ENCODE measurements at regions not wholly inside any gene's neighbourhood (a gene's known extent, or its start where the extent isn't known, plus 50 kb on each side); places are given as distances from the start of the nearest gene placed in this dataset.
A peak's percentile ranks its signal among the peaks of the same experiment; 100 is the strongest.

- Mint-ChIP-seq H3K27me3 (ENCODE audit: low read depth) (peaks cover 18% of the 10 kb centered on the region), H3K4me3 (no peak overlapping the region), H3K27ac (peak overlapping the region; percentile 70 to 90 (median 79)), H3K9me3 (peaks cover 7% of the 10 kb centered on the region), H3K4me1 (peaks cover 34% of the 10 kb centered on the region), H3K36me3 (ENCODE audit: low read depth) (no peaks in the 10 kb centered on the region)
- TF ChIP-seq, protein P1, sequence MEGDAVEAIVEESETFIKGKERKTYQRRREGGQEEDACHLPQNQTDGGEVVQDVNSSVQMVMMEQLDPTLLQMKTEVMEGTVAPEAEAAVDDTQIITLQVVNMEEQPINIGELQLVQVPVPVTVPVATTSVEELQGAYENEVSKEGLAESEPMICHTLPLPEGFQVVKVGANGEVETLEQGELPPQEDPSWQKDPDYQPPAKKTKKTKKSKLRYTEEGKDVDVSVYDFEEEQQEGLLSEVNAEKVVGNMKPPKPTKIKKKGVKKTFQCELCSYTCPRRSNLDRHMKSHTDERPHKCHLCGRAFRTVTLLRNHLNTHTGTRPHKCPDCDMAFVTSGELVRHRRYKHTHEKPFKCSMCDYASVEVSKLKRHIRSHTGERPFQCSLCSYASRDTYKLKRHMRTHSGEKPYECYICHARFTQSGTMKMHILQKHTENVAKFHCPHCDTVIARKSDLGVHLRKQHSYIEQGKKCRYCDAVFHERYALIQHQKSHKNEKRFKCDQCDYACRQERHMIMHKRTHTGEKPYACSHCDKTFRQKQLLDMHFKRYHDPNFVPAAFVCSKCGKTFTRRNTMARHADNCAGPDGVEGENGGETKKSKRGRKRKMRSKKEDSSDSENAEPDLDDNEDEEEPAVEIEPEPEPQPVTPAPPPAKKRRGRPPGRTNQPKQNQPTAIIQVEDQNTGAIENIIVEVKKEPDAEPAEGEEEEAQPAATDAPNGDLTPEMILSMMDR (IDR thresholded peaks at IDR 0.05; ENCODE audit: unreplicated experiment in 3 of 3), result no peak
These were observed 67.9 kb downstream of the RHOB start for GRCh38 chr2:20514596-20515269.

DNA sequence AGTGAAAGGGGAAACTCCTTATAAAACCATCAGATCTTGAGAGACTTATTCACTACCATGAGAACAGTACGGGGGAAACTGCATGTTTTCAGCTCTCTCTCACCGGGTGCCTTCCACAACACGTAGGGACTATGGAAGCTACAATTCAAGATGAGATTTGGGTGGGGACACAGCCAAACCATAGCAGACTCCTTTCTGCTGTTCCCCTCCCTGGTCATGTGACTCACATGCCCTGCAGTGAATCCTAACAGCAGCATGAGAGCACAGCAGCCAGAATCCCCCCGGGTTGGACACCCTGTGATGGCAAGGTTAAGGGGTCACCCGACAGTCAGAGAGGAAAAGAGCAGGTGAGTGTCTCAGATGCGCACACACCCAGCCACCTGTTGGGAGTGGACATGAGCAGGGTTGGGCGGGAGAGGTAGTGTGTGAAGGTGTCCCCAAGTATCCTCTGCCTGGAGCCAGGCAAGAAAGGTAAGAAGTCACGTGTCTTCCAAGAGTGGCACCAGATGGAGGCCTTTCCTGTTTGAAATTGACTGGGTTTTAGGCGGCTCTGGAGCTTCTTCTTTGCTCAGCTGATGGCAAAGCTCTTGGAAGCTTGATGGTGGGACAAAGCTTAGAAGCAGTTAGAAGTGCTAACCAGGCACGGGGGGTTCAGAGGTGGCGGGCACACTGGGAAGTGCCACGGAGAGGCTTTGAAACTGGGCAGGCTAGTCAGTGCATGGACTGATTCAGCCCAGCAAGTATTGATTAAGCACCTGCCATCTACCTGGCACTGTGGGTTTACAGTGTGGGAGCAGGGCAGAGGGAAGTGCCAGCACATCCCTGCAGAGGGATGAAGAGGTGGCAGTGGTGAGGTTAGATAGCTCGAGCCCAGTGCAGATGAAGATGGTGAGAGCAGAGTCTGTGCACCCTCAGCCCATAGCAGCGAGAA lies 68.7 kb downstream of the RHOB start:
- Mint-ChIP-seq H3K9me3 (peaks cover 7% of the 10 kb centered on the region), H3K36me3 (ENCODE audit: low read depth) (no peaks in the 10 kb centered on the region), H3K4me1 (peaks cover 32% of the 10 kb centered on the region), H3K4me3 (no peak overlapping the region), H3K27ac (peak overlapping the region; percentile 90 to 96 (median 92)), H3K27me3 (ENCODE audit: low read depth) (peaks cover 15% of the 10 kb centered on the region)
- TF ChIP-seq, protein P1 (IDR thresholded peaks at IDR 0.05; ENCODE audit: unreplicated experiment in 3 of 3), result no peak

GRCh38 chr2:20516291-20516645 lies 69.4 kb downstream of the RHOB start:
- TF ChIP-seq, protein P1 (IDR thresholded peaks at IDR 0.05; ENCODE audit: unreplicated experiment in 3 of 3), result no peak
- no peaks in the 10 kb centered on the region for H3K36me3 Mint-ChIP-seq (ENCODE audit: low read depth)

GRCh38 chr2:20516646-20517341 lies 69.9 kb downstream of the RHOB start:
- peaks cover 8% of the 10 kb centered on the region for H3K27me3 Mint-ChIP-seq (ENCODE audit: low read depth)
- no peaks in the 10 kb centered on the region for H3K36me3 Mint-ChIP-seq (ENCODE audit: low read depth)
- H3K4me3 Mint-ChIP-seq, result no peak overlapping the region
- peaks cover 21% of the 10 kb centered on the region for H3K4me1 Mint-ChIP-seq
- H3K9me3 Mint-ChIP-seq, result peaks cover 7% of the 10 kb centered on the region
- peak overlapping the region; percentile 90 to 96 (median 92) for H3K27ac Mint-ChIP-seq
- TF ChIP-seq, protein P1 (IDR thresholded peaks at IDR 0.05; ENCODE audit: unreplicated experiment in 3 of 3), result no peak

More at GRCh38 chr2:20516291-20516645, 69.4 kb downstream of the RHOB start:
- Mint-ChIP-seq H3K27me3 (ENCODE audit: low read depth) (peaks cover 12% of the 10 kb centered on the region), H3K4me1 (peaks cover 25% of the 10 kb centered on the region), H3K9me3 (peaks cover 7% of the 10 kb centered on the region), H3K4me3 (no peak overlapping the region), H3K27ac (peak overlapping the region; percentile 90 to 96 (median 92))

DNA sequence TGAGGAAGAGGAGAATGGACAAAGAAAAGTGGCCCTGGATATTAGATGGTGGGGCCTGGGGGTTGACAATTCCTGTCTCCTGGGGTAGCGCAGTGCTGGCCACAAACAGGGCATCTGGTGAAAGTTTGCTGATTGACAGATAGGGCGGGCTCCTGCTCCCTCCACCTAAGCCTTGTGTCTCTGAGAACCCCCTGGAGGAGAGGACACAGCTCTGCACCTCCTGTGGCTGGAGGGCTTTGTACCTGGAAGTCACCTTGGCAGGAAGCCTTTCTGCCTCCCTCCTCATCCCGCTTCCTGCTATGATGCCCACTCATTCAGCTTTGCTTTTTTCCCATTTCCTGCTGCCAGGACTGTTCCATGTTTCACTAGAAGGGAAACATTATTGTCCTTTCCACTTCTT lies 72.4 kb downstream of the RHOB start:
- Mint-ChIP-seq H3K4me1 (peaks cover 34% of the 10 kb centered on the region), H3K27me3 (ENCODE audit: low read depth) (peaks cover 12% of the 10 kb centered on the region), H3K27ac (peak overlapping the region in 2 of 3 experiments; percentile 34 to 51), H3K4me3 (no peak overlapping the region), H3K9me3 (peaks cover 7% of the 10 kb centered on the region), H3K36me3 (ENCODE audit: low read depth) (no peaks in the 10 kb centered on the region)
- TF ChIP-seq, protein P1 (IDR thresholded peaks at IDR 0.05; ENCODE audit: unreplicated experiment in 3 of 3), result no peak

Measured in nephron (organoid).